ENCODE measurements at regions not wholly inside any gene's neighbourhood (a gene's known extent, or its start where the extent isn't known, plus 50 kb on each side); places are given as distances from the start of the nearest gene placed in this dataset.

GRCh38 chr9:89747596-89747995, 142.8 kb downstream of the GADD45G start:
- no peak for DNase-seq (ENCODE audit: low spot score)

- DNase-seq (ENCODE audit: low spot score), result no peak
Measured at GRCh38 chr9:89748021-89748670, 143.3 kb downstream of the GADD45G start.

- DNase-seq (ENCODE audit: low spot score), result no peak
Measured at GRCh38 chr9:89748831-89749499, 144.2 kb downstream of the GADD45G start.

GRCh38 chr9:89749500-89750116, 144.8 kb downstream of the GADD45G start:
- DNase-seq (ENCODE audit: low spot score), result no peak

GRCh38 chr9:89750117-89750791, 145.4 kb downstream of the GADD45G start:
- no peak for DNase-seq (ENCODE audit: low spot score)

- no peak for DNase-seq (ENCODE audit: low spot score)
Measured at GRCh38 chr9:89751079-89751825, 146.4 kb downstream of the GADD45G start.

GRCh38 chr9:89752154-89752553, 147.3 kb downstream of the GADD45G start:
- DNase-seq (ENCODE audit: low spot score), result no peak

GRCh38 chr9:89753472-89754055, 148.8 kb downstream of the GADD45G start:
- DNase-seq (ENCODE audit: low spot score), result no peak

GRCh38 chr9:89754193-89754592, 149.4 kb downstream of the GADD45G start:
- no peak for DNase-seq (ENCODE audit: low spot score)

- no peak for DNase-seq (ENCODE audit: low spot score)
Measured at GRCh38 chr9:89755821-89756220, 151.0 kb downstream of the GADD45G start.

GRCh38 chr9:89756891-89757537, 152.2 kb downstream of the GADD45G start:
- no peak for DNase-seq (ENCODE audit: low spot score)

GRCh38 chr9:89757776-89758528, 153.1 kb downstream of the GADD45G start:
- DNase-seq (ENCODE audit: low spot score), result no peak

- no peak for DNase-seq (ENCODE audit: low spot score)
Measured at GRCh38 chr9:89759572-89759971, 154.8 kb downstream of the GADD45G start.

GRCh38 chr9:89760123-89760522, 155.3 kb downstream of the GADD45G start:
- no peak for DNase-seq (ENCODE audit: low spot score)

GRCh38 chr9:89764217-89764616, 159.4 kb downstream of the GADD45G start:
- DNase-seq (ENCODE audit: low spot score), result no peak

- no peak for DNase-seq (ENCODE audit: low spot score)
Measured at GRCh38 chr9:89765211-89765946, 160.6 kb downstream of the GADD45G start.

- no peak for DNase-seq (ENCODE audit: low spot score)
Measured at GRCh38 chr9:89766991-89767390, 162.2 kb downstream of the GADD45G start.

- no peak for DNase-seq (ENCODE audit: low spot score)
Measured at GRCh38 chr9:89768051-89768450, 163.2 kb downstream of the GADD45G start.

- DNase-seq (ENCODE audit: low spot score), result no peak
Measured at GRCh38 chr9:89768650-89769071, 163.8 kb downstream of the GADD45G start.
